ENCODE measurements at regions not wholly inside any gene's neighbourhood (a gene's known extent, or its start where the extent isn't known, plus 50 kb on each side); places are given as distances from the start of the nearest gene placed in this dataset.
"Not testable (repeated sequence)": the region's sequence is repeated elsewhere in the genome, so short reads cannot be mapped to it uniquely, and the experiment has no call there.

GRCh38 chr1:208475951-208476845, 232.0 kb upstream of the PLXNA2 start:
- DNase-seq: no peak

- DNase-seq: no peak
Observed at GRCh38 chr1:208476846-208477170, 232.6 kb upstream of the PLXNA2 start.

- no peak for DNase-seq
Observed at GRCh38 chr1:208479435-208479834, 235.3 kb upstream of the PLXNA2 start.

- DNase-seq: no peak
Observed at GRCh38 chr1:208485512-208485911, 241.3 kb upstream of the PLXNA2 start.

GRCh38 chr1:208486677-208487076, 242.5 kb upstream of the PLXNA2 start:
- DNase-seq: no peak

GRCh38 chr1:208488432-208488831, 244.2 kb upstream of the PLXNA2 start:
- not testable (repeated sequence) for DNase-seq

- DNase-seq: no peak
Observed at GRCh38 chr1:208496467-208497371, 252.5 kb upstream of the PLXNA2 start.

GRCh38 chr1:208497866-208498541, 253.8 kb upstream of the PLXNA2 start:
- DNase-seq: no peak

- no peak for DNase-seq
Observed at GRCh38 chr1:208499026-208499425, 254.8 kb upstream of the PLXNA2 start.

GRCh38 chr1:208499601-208500000, 255.4 kb upstream of the PLXNA2 start:
- DNase-seq: no peak

- no peak for DNase-seq
Observed at GRCh38 chr1:208500375-208500774, 256.2 kb upstream of the PLXNA2 start.

GRCh38 chr1:208501542-208501941, 257.4 kb upstream of the PLXNA2 start:
- no peak for DNase-seq

- no peak for DNase-seq
Observed at GRCh38 chr1:208503787-208504186, 259.6 kb upstream of the PLXNA2 start.

GRCh38 chr1:208506812-208507211, 262.6 kb upstream of the PLXNA2 start:
- DNase-seq: no peak

GRCh38 chr1:208509072-208509471, 264.9 kb upstream of the PLXNA2 start:
- no peak for DNase-seq

- no peak for DNase-seq
Observed at GRCh38 chr1:208510192-208510952, 266.2 kb upstream of the PLXNA2 start.

GRCh38 chr1:208511242-208511860, 267.2 kb upstream of the PLXNA2 start:
- no peak for DNase-seq

- no peak for DNase-seq
Observed at GRCh38 chr1:208513799-208514198, 269.6 kb upstream of the PLXNA2 start.

- no peak for DNase-seq
Observed at GRCh38 chr1:208515129-208515528, 270.9 kb upstream of the PLXNA2 start.

- DNase-seq: no peak
Observed at GRCh38 chr1:208516780-208517179, 272.6 kb upstream of the PLXNA2 start.

GRCh38 chr1:208520438-208521099, 276.4 kb upstream of the PLXNA2 start:
- no peak for DNase-seq

- DNase-seq: no peak
Observed at GRCh38 chr1:208521534-208521933, 277.4 kb upstream of the PLXNA2 start.

Data from activated effector memory CD4-positive, alpha-beta T cell treated with Interleukin-2 at 50 U/mL for 16 hours (primary cell).